ENCODE measurements at regions not wholly inside any gene's neighbourhood (a gene's known extent, or its start where the extent isn't known, plus 50 kb on each side); places are given as distances from the start of the nearest gene placed in this dataset.

GRCh38 chr1:60290393-60290792 is 216.8 kb upstream of the C1orf87 start:
- DNase-seq (ENCODE audit: low read depth in 1 of 2, low spot score in 1 of 2), result no peak
- no peaks in the 10 kb centered on the region for H3K4me1 ChIP-seq (ENCODE audit: low read depth)
- H3K27me3 ChIP-seq, result no peaks in the 10 kb centered on the region
- H3K36me3 ChIP-seq, result no peaks in the 10 kb centered on the region
- no peak for TF ChIP-seq CTCF (IDR thresholded peaks at IDR 0.05; ENCODE audit: low read depth, low read length)
- H3K27ac ChIP-seq, result no peak overlapping the region
- H3K9me3 ChIP-seq (ENCODE audit: low read depth), result no peaks in the 10 kb centered on the region
- H3K4me3 ChIP-seq, result no peak overlapping the region

DNA sequence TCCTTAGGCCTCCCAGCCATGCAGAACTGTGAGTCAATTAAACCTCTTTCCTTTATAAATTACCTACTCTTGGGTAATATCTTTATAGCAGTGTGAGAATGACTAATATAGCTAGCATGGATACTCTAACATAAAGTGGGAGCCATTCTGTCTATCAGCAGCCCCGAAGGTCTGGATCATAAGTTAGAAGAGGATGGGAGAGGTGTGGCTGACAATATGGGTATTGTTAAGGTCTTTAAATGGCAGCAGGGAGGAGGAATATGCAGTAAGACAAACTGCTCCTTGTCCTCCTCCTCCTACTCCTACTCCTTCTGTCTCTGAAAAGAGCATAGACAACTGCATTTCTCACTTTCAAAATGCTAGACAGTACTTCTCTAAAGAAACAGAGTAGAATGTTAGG is 214.0 kb upstream of the C1orf87 start:
- no peak for DNase-seq (ENCODE audit: low read depth in 1 of 2, low spot score in 1 of 2)
- no peaks in the 10 kb centered on the region for H3K36me3 ChIP-seq
- H3K4me1 ChIP-seq (ENCODE audit: low read depth), result no peaks in the 10 kb centered on the region
- no peaks in the 10 kb centered on the region for H3K9me3 ChIP-seq (ENCODE audit: low read depth)
- no peak overlapping the region for H3K4me3 ChIP-seq
- TF ChIP-seq CTCF (IDR thresholded peaks at IDR 0.05; ENCODE audit: low read depth, low read length), result no peak
- no peaks in the 10 kb centered on the region for H3K27me3 ChIP-seq
- no peak overlapping the region for H3K27ac ChIP-seq

DNA sequence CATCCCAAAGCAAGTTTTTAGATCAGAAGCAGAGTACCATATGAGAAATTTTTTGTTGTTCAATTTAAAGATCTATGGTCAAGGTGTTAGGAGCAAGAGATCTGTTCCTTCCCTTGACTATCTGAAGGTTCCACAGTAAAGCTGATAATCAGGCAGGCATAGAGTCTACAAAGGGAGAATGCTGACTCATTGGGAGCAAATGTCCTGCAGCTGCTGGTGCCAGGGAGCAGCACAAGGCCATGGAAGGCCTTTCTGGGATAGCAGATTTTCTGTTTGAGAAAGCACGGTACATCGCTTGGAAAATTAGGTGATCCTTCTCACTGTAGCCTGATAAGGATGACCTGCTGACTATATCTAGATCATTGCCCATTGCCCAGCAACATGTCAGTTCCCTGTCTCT is 210.1 kb upstream of the C1orf87 start:
- no peaks in the 10 kb centered on the region for H3K9me3 ChIP-seq (ENCODE audit: low read depth)
- DNase-seq (ENCODE audit: low read depth in 1 of 2, low spot score in 1 of 2), result peak in 1 of 2 donors; percentile 19
- H3K4me3 ChIP-seq, result no peak overlapping the region
- no peak overlapping the region for H3K27ac ChIP-seq
- TF ChIP-seq CTCF (IDR thresholded peaks at IDR 0.05; ENCODE audit: low read depth, low read length), result no peak
- no peaks in the 10 kb centered on the region for H3K36me3 ChIP-seq
- peaks cover 16% of the 10 kb centered on the region for H3K4me1 ChIP-seq (ENCODE audit: low read depth)
- no peaks in the 10 kb centered on the region for H3K27me3 ChIP-seq

DNA sequence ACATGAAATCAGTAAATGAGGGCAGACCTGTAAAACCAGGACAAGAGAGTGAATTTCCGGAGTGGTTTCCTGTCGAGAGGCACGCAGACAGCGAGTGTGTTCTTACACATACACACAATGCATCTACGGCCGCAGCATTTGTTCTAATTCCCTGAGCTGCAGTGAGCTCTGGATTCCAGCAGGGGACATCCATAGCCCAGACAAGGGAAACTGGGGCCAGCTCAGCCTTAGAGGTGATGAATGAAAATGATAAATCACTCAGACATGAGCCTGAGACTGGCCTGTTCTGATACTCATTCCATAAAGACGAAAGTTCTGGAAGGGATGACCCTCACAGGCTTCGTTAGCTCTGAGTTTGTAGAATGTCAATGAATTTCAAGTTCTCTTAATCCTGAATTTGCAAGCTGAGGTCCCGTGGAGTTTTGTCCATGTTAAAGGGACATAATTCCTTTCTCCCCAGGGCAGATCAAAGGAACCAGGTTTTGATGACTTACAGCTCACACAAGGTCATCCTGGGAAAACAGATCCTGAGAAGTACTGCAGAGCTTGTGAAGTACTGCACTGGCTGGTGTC is 207.9 kb upstream of the C1orf87 start:
- Histone ChIP-seq H3K4me3 (no peak overlapping the region), H3K27me3 (no peaks in the 10 kb centered on the region), H3K4me1 (ENCODE audit: low read depth) (peaks cover 16% of the 10 kb centered on the region), H3K36me3 (no peaks in the 10 kb centered on the region), H3K27ac (peak overlapping the region; percentile 70), H3K9me3 (ENCODE audit: low read depth) (no peaks in the 10 kb centered on the region)
- TF ChIP-seq CTCF (IDR thresholded peaks at IDR 0.05; ENCODE audit: low read depth, low read length), result peak; percentile 99
- DNase-seq (ENCODE audit: low read depth in 1 of 2, low spot score in 1 of 2), result peak; percentile 81 to 88

- H3K36me3 ChIP-seq, result no peaks in the 10 kb centered on the region
- DNase-seq (ENCODE audit: low read depth in 1 of 2, low spot score in 1 of 2), result no peak
- no peak for TF ChIP-seq CTCF (IDR thresholded peaks at IDR 0.05; ENCODE audit: low read depth, low read length)
- H3K27me3 ChIP-seq, result no peaks in the 10 kb centered on the region
- no peak overlapping the region for H3K27ac ChIP-seq
- H3K4me1 ChIP-seq (ENCODE audit: low read depth), result peaks cover 16% of the 10 kb centered on the region
- H3K4me3 ChIP-seq, result no peak overlapping the region
- H3K9me3 ChIP-seq (ENCODE audit: low read depth), result no peaks in the 10 kb centered on the region
These were observed 207.2 kb upstream of the C1orf87 start for GRCh38 chr1:60280819-60281218.

DNA sequence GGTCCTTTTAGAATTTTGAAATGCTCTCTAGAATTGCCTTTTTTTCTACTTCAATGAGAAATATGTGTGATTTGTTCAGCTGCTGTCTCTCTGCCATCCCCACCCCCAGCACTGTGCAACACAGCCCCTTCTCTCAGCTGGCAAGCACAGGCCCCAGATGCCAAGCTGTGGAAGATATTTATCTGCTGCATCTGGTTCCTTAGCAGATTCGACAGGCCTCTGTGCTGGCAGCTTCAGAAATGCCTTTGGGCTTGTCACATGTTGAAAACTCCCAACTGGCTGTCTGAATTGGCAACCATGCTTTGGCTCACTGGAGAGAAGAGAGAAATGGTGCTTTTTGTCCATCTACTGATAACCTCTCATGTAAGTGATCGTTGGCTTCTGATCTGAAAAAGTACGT is 206.7 kb upstream of the C1orf87 start:
- no peaks in the 10 kb centered on the region for H3K27me3 ChIP-seq
- peak in 1 of 2 donors; percentile 39 for DNase-seq (ENCODE audit: low read depth in 1 of 2, low spot score in 1 of 2)
- H3K27ac ChIP-seq, result no peak overlapping the region
- no peaks in the 10 kb centered on the region for H3K36me3 ChIP-seq
- no peak overlapping the region for H3K4me3 ChIP-seq
- no peaks in the 10 kb centered on the region for H3K9me3 ChIP-seq (ENCODE audit: low read depth)
- no peak for TF ChIP-seq CTCF (IDR thresholded peaks at IDR 0.05; ENCODE audit: low read depth, low read length)
- H3K4me1 ChIP-seq (ENCODE audit: low read depth), result peaks cover 16% of the 10 kb centered on the region
